OCI-LY1 (cell line): ENCODE measurements at regions not wholly inside any gene's neighbourhood (a gene's known extent, or its start where the extent isn't known, plus 50 kb on each side); places are given as distances from the start of the nearest gene placed in this dataset.

ENCODE experiments used
- H2AFZ ChIP-seq: fragments of 200-600 bp; sonication (generic), shearing (Covaris generic); 2 replicates; pipeline ENCODE4 v1.6.0; 2014; ENCODE audit warnings: antibody characterized with exemption, mild to moderate bottlenecking, low read length
- H3F3A ChIP-seq: fragments of 200-600 bp; sonication (generic), shearing (Covaris generic); 2 replicates; pipeline ENCODE4 v1.6.0; 2014; ENCODE audit warnings: mild to moderate bottlenecking, antibody characterized with exemption, low read length, moderate library complexity; ENCODE audit not compliant: insufficient read depth
- H3K27ac ChIP-seq: fragments of 200-600 bp; sonication (generic); 2 replicates; pipeline ENCODE4 v1.5.1; 2014; ENCODE audit warnings: low read length, mixed run types, mild to moderate bottlenecking, low read depth; ENCODE audit not compliant: poor library complexity, severe bottlenecking
- H3K27me3 ChIP-seq: fragments of 200-600 bp; sonication (generic); 2 replicates; pipeline ENCODE4 v1.6.0; 2014; ENCODE audit warnings: antibody characterized with exemption, mild to moderate bottlenecking, low read length, moderate library complexity; ENCODE audit not compliant: insufficient read depth
- H3K36me3 ChIP-seq: fragments of 200-600 bp; sonication (generic); 2 replicates; pipeline ENCODE4 v1.6.1; 2014; ENCODE audit warnings: mild to moderate bottlenecking, antibody characterized with exemption, low read length, moderate library complexity, mixed read lengths; ENCODE audit not compliant: insufficient read depth
- H3K4me1 ChIP-seq: fragments of 200-600 bp; sonication (generic); 2 replicates; pipeline ENCODE4 v1.5.1; 2014; ENCODE audit warnings: mild to moderate bottlenecking, low read length, moderate library complexity; ENCODE audit not compliant: insufficient read depth, severe bottlenecking
- H3K4me2 ChIP-seq: fragments of 200-600 bp; sonication (generic), shearing (Covaris generic); 2 replicates; pipeline ENCODE4 v1.6.1; 2014; ENCODE audit warnings: low read length
- H3K4me3 ChIP-seq: fragments of 200-600 bp; sonication (generic); 2 replicates; pipeline ENCODE4 v1.5.1; 2014; ENCODE audit warnings: low read length, low read depth, mild to moderate bottlenecking, mixed read lengths; ENCODE audit not compliant: poor library complexity, severe bottlenecking
- H3K79me2 ChIP-seq: fragments of 200-600 bp; shearing (Covaris generic); 2 replicates; pipeline ENCODE4 v1.6.1; 2016; ENCODE audit warnings: mixed run types, low read length, mixed read lengths; ENCODE audit not compliant: insufficient read depth
- H3K9ac ChIP-seq: fragments of 200-600 bp; sonication (generic), shearing (Covaris generic); 2 replicates; pipeline ENCODE4 v1.6.1; 2014; ENCODE audit warnings: mild to moderate bottlenecking, low read length, mixed read lengths
- H3K9me2 ChIP-seq: fragments of 200-600 bp; sonication (generic), shearing (Covaris generic); 2 replicates; pipeline ENCODE4 v1.6.1; 2014; ENCODE audit warnings: low read depth, mild to moderate bottlenecking, low read length, mixed read lengths
- H3K9me3 ChIP-seq: fragments of 200-600 bp; shearing (Covaris generic); 2 replicates; pipeline ENCODE4 v1.6.1; 2014; ENCODE audit warnings: low read length, mixed read lengths
- H4K20me1 ChIP-seq: fragments of 200-600 bp; sonication (generic), shearing (Covaris generic); 2 replicates; pipeline ENCODE4 v1.6.0; 2016; ENCODE audit warnings: mild to moderate bottlenecking, low read length; ENCODE audit not compliant: insufficient read depth
- EZH2 ChIP-seq: fragments of 200-600 bp; sonication (generic), shearing (Covaris generic); IDR thresholded peaks from 2 replicates; pipeline ENCODE4 v1.8.0; 2017; ENCODE audit warnings: borderline replicate concordance, mixed run types, mild to moderate bottlenecking, antibody characterized with exemption, low read length, moderate library complexity, mixed read lengths
- TF ChIP-seq, protein P1 (sequence below): fragments of 200-600 bp; sonication (generic), shearing (Covaris generic); IDR thresholded peaks from 2 replicates; pipeline ENCODE4 v1.5.1; 2017; ENCODE audit warnings: mild to moderate bottlenecking, antibody characterized with exemption, low read length, moderate library complexity, mixed read lengths

DNA sequence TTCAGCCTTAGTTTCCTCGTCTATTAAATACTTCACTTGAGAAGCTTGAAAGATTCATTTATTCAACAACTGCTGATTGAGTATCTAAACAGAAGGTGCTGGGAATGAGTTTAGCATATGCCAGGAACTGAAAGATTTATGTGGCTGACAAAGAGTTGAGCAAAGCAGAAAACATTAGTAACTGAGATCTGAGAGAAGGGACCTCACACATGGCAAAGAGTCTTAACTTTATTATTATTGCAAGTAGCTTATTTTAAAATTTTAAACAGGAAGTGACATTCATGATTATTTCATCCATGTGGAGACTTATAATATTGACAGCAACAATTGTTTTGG, 133.6 kb downstream of the CASP12 start:
- Histone ChIP-seq H3K27me3 (no peaks in the 10 kb centered on the region), H3K9ac (no peak overlapping the region), H3K36me3 (no peaks in the 10 kb centered on the region), H3K4me1 (no peaks in the 10 kb centered on the region), H3K27ac (no peak overlapping the region), H3K4me2 (no peak overlapping the region), H3K9me3 (no peaks in the 10 kb centered on the region), H3K9me2 (no peaks in the 10 kb centered on the region), H2AFZ (no peak overlapping the region), H4K20me1 (no peaks in the 10 kb centered on the region), H3K4me3 (no peak overlapping the region), H3F3A (no peaks in the 10 kb centered on the region), H3K79me2 (no peaks in the 10 kb centered on the region)
- TF ChIP-seq, protein P1, sequence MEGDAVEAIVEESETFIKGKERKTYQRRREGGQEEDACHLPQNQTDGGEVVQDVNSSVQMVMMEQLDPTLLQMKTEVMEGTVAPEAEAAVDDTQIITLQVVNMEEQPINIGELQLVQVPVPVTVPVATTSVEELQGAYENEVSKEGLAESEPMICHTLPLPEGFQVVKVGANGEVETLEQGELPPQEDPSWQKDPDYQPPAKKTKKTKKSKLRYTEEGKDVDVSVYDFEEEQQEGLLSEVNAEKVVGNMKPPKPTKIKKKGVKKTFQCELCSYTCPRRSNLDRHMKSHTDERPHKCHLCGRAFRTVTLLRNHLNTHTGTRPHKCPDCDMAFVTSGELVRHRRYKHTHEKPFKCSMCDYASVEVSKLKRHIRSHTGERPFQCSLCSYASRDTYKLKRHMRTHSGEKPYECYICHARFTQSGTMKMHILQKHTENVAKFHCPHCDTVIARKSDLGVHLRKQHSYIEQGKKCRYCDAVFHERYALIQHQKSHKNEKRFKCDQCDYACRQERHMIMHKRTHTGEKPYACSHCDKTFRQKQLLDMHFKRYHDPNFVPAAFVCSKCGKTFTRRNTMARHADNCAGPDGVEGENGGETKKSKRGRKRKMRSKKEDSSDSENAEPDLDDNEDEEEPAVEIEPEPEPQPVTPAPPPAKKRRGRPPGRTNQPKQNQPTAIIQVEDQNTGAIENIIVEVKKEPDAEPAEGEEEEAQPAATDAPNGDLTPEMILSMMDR: no peak
- no peak for TF ChIP-seq EZH2

DNA sequence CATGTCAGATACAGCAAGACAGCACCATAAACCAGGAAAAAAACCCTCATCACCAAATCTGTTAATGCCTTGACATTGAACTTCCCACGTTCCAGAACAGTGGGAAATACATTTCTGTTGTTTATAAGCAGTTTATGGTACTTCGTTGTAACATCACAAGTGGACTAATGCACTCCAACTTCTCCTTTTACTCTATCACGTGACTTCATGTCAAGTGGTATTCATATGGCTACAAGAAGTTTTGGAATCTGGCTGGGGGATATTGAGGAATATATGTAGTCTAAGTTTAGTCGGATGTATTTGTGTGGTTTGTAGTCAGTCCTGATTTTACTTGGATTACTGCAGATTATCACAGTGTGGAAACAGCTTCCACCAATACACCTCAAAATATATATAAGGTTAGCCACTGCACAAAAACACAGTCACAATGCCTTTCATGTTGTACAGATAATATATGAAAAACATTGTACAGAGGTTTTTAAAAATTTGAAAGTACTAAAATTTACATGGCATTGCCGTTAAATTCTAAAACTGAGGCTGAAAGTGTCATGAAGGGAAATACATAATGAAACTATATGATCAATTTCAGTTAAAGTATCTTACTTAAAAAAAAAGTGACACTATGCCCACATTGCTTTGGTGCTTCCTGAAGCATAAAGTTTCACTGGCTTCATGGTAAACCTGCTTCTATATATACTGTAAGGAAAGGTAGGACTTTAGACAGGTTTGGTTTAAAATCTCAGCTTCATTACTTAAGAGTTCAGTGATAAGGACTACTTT, 134.1 kb downstream of the CASP12 start:
- TF ChIP-seq, protein P1: no peak
- Histone ChIP-seq H3K27ac (no peak overlapping the region), H3K27me3 (no peaks in the 10 kb centered on the region), H3K9ac (no peak overlapping the region), H3F3A (no peaks in the 10 kb centered on the region), H3K4me3 (no peak overlapping the region), H3K36me3 (no peaks in the 10 kb centered on the region), H3K79me2 (no peaks in the 10 kb centered on the region), H2AFZ (no peak overlapping the region), H3K9me3 (no peaks in the 10 kb centered on the region), H3K9me2 (no peaks in the 10 kb centered on the region), H4K20me1 (no peaks in the 10 kb centered on the region), H3K4me1 (no peaks in the 10 kb centered on the region), H3K4me2 (no peak overlapping the region)

DNA sequence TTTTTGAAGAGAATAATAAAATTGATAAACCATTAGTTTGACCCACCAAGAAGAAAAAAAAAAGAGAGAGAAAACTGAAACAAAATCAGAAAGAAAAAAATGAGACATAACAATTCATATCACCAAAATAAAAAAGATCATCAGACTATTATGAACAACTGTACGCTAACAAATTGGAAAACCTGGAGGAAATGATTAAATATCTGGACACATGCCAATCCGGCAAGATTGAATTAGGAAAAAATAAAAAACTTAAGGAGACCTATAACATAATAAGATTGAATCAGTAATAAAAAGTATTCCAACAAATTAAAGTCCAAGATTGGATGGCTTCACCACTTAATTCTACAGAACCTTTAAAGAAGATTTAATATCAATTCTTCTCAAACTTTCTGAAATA, 136.7 kb downstream of the CASP12 start:
- no peak overlapping the region for H2AFZ ChIP-seq
- no peak overlapping the region for H3K9ac ChIP-seq
- no peaks in the 10 kb centered on the region for H3K79me2 ChIP-seq
- TF ChIP-seq, protein P1: no peak
- no peak for TF ChIP-seq EZH2
- no peaks in the 10 kb centered on the region for H3K9me2 ChIP-seq
- H3K36me3 ChIP-seq: no peaks in the 10 kb centered on the region
- H3K27me3 ChIP-seq: no peaks in the 10 kb centered on the region
- no peaks in the 10 kb centered on the region for H4K20me1 ChIP-seq
- H3K9me3 ChIP-seq: no peaks in the 10 kb centered on the region
- no peaks in the 10 kb centered on the region for H3K4me1 ChIP-seq
- no peak overlapping the region for H3K27ac ChIP-seq
- H3F3A ChIP-seq: no peaks in the 10 kb centered on the region
- no peak overlapping the region for H3K4me2 ChIP-seq
- no peak overlapping the region for H3K4me3 ChIP-seq
